Ovary (tissue), 7 donors: ENCODE measurements at regions not wholly inside any gene's neighbourhood (a gene's known extent, or its start where the extent isn't known, plus 50 kb on each side); places are given as distances from the start of the nearest gene placed in this dataset.

Experiments used
- DNase-seq, 5 donors: peaks; one replicate each; pipeline ENCODE4 v3.0.0-alpha.2; 2019 to 2020
- H3K27ac ChIP-seq, 2 donors: fragments of 200-600 bp; one replicate each; pipeline versions ENCODE4 v1.5.1 to v1.8.0; 2019 to 2022
- H3K27me3 ChIP-seq: fragments of 200-600 bp; one replicate; pipeline ENCODE4 v1.8.0; 2022
- H3K36me3 ChIP-seq: fragments of 200-600 bp; sonication (generic); one replicate; pipeline ENCODE4 v1.5.1; 2019
- H3K4me1 ChIP-seq: one replicate; pipeline ENCODE4 v1.8.1; 2013; ENCODE audit warnings: mild to moderate bottlenecking, moderate library complexity; ENCODE audit not compliant: insufficient read depth
- H3K4me3 ChIP-seq: fragments of 200-600 bp; sonication (generic); one replicate; pipeline ENCODE4 v1.5.1; 2017
- H3K9me3 ChIP-seq, 2 donors: fragments of 200-600 bp in 1 of 2; sonication (generic) in 1 of 2; one replicate each; pipeline versions ENCODE4 v1.5.1 to v1.8.1; 2013 to 2019; ENCODE audit warnings: mild to moderate bottlenecking in 1 of 2, moderate library complexity in 1 of 2
- EP300 ChIP-seq: sonication (generic); formaldehyde crosslinking; IDR thresholded peaks from one replicate; pipeline ENCODE4 v1.6.1; 2017; ENCODE audit warnings: antibody characterized with exemption
- POLR2A ChIP-seq: fragments of 450-650 bp; IDR thresholded peaks from one replicate; pipeline ENCODE4 v1.6.1; 2017; ENCODE audit warnings: antibody characterized with exemption, mild to moderate bottlenecking, moderate library complexity
- WGBS, 3 donors: extraction: QIAGEN DNeasy Blood & Tissue Kit in 1 of 3; methylation state at CpG; one replicate each; pipeline versions ENCODE4 v1.1.5 to v1.1.7; 2013 to 2017; 5-methylcytosine and 5-hydroxymethylcytosine counted together
- intact Hi-C, 4 donors: fragments of 100-400 bp; cut with DNase I; formaldehyde crosslinking; loops; one replicate each; pipeline versions ENCODE4 v1.11.0 to v1.15.1; 2022 to 2023
- TF ChIP-seq, protein P1 (sequence below), 3 donors: fragments of 450-650 bp in 2 of 3; fragments of 200-600 bp in 1 of 3; IDR thresholded peaks; one replicate each; pipeline versions ENCODE4 v1.5.1 to v1.8.0; 2016 to 2022; ENCODE audit warnings: antibody characterized with exemption in 3 of 3, mild to moderate bottlenecking in 1 of 3
- donor health status: DM: no; HTN: no; CAD: no; lungs with moderate emphysema.
- donor health status: DM: no; HTN: no; CAD: no.
- donor health status: Bipolar disorder and iron deficiency.
- donor health status: DM: no; HTN: no; CAD: no.
- donor health status: DM: yes; HTN: yes; CAD: no.

DNA sequence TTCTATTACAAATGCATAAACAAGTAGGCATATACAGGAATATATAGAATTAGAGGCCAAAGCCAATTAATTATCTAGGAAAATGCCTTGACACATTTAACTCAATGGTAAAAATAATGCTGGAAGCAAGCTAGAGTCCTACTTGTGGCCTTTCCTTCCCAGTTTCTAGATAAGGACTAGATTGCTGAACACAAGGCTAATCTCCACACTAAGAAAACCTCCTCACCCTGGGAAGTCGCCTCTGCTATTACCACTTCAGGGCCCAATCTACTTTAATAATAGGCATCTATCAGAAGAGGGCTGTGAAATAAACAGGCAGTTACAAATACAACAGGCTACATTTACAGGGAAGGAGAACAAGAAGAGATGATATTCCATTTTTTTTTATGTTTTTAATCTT, 80.5 kb upstream of the PRICKLE2 start:
- no peaks in the 10 kb centered on the region for H3K9me3 ChIP-seq
- WGBS, 3 donors = 93 to 97% (median 95%) methylated on average over 1 of the region's 1 CpG
- H3K4me1 ChIP-seq = peaks cover 2% of the 10 kb centered on the region
- no peaks in the 10 kb centered on the region for H3K27me3 ChIP-seq
- H3K36me3 ChIP-seq = no peaks in the 10 kb centered on the region
- H3K27ac ChIP-seq = no peak overlapping the region
- TF ChIP-seq, protein P1, sequence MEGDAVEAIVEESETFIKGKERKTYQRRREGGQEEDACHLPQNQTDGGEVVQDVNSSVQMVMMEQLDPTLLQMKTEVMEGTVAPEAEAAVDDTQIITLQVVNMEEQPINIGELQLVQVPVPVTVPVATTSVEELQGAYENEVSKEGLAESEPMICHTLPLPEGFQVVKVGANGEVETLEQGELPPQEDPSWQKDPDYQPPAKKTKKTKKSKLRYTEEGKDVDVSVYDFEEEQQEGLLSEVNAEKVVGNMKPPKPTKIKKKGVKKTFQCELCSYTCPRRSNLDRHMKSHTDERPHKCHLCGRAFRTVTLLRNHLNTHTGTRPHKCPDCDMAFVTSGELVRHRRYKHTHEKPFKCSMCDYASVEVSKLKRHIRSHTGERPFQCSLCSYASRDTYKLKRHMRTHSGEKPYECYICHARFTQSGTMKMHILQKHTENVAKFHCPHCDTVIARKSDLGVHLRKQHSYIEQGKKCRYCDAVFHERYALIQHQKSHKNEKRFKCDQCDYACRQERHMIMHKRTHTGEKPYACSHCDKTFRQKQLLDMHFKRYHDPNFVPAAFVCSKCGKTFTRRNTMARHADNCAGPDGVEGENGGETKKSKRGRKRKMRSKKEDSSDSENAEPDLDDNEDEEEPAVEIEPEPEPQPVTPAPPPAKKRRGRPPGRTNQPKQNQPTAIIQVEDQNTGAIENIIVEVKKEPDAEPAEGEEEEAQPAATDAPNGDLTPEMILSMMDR (IDR thresholded peaks at IDR 0.05) = no peak
- TF ChIP-seq EP300 = no peak
- no peak for TF ChIP-seq POLR2A
- DNase-seq = no peak
- intact Hi-C loops = no loop called here
- no peak overlapping the region for H3K4me3 ChIP-seq

GRCh38 chr3:64304828-64305410, 79.7 kb upstream of the PRICKLE2 start:
- intact Hi-C loops = no loop called here
- no peak overlapping the region for H3K27ac ChIP-seq
- DNase-seq = no peak
- peaks cover 2% of the 10 kb centered on the region for H3K4me1 ChIP-seq
- 94 to 97% (median 96%) methylated on average over 8 of the region's 8 CpGs for WGBS, 3 donors
- H3K27me3 ChIP-seq = no peaks in the 10 kb centered on the region
- no peaks in the 10 kb centered on the region for H3K36me3 ChIP-seq
- TF ChIP-seq POLR2A (no peak), EP300 (no peak)
- TF ChIP-seq, protein P1 (IDR thresholded peaks at IDR 0.05) = no peak
- no peak overlapping the region for H3K4me3 ChIP-seq
- H3K9me3 ChIP-seq = no peaks in the 10 kb centered on the region

- Histone ChIP-seq H3K27me3 (no peaks in the 10 kb centered on the region), H3K9me3 (no peaks in the 10 kb centered on the region), H3K27ac (no peak overlapping the region), H3K4me3 (no peak overlapping the region), H3K36me3 (no peaks in the 10 kb centered on the region), H3K4me1 (peaks cover 2% of the 10 kb centered on the region)
- no peak for TF ChIP-seq EP300
- TF ChIP-seq, protein P1 (IDR thresholded peaks at IDR 0.05) = no peak
- WGBS, 3 donors = 96 to 98% (median 97%) methylated on average over 6 of the region's 6 CpGs
- intact Hi-C loops = no loop called here
- DNase-seq = no peak
Measured at GRCh38 chr3:64303881-64304280, 78.6 kb upstream of the PRICKLE2 start.

DNA sequence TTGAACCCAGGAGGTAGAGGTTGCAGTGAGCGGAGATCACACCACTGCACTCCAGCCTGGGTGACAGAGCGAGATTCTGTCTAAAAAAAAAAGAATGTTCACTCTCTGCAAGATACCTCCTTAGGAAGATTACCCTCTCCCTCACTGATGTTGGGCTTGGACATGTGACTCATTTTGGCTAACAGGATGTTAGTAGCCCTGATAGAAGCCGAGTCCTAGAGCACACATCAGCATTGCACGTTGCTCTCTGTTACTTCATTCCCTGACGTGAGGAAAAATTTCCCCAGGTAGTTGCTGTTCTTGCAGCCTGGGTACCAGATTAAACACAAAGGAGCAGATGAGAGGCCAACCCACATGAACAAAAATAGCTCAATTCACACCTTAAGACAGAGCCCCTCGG, 78.1 kb upstream of the PRICKLE2 start:
- no peaks in the 10 kb centered on the region for H3K36me3 ChIP-seq
- no peaks in the 10 kb centered on the region for H3K27me3 ChIP-seq
- intact Hi-C loops = no loop called here
- no peak for DNase-seq
- H3K9me3 ChIP-seq = no peaks in the 10 kb centered on the region
- 92 to 98% (median 94%) methylated on average over 6 of the region's 6 CpGs for WGBS, 3 donors
- H3K27ac ChIP-seq = no peak overlapping the region
- H3K4me1 ChIP-seq = peaks cover 2% of the 10 kb centered on the region
- TF ChIP-seq POLR2A (no peak), EP300 (no peak)
- TF ChIP-seq, protein P1 (IDR thresholded peaks at IDR 0.05) = no peak
- H3K4me3 ChIP-seq = no peak overlapping the region
